ENCODE measurements at regions not wholly inside any gene's neighbourhood (a gene's known extent, or its start where the extent isn't known, plus 50 kb on each side); places are given as distances from the start of the nearest gene placed in this dataset.

DNA sequence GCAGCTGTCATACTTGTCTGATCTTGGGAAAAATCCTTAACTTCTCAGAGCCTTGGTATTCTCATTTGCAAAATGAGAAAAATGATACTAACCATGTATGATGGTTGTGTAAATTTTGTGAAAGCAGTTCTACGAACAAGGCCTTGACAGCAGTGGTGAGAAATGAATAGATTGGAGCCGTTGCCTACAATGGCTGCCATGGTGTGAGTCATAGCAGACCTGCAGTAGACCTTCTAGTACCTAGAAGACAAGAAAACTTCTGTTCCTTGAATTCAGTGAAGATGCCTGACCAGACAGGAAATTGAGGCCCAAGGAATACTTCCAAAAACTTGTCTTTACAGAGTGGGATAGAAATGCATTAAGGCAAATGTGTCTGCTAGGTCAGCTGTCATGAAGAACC lies 338.9 kb downstream of the QKI start:
- TF ChIP-seq POLR2A (IDR thresholded peaks at IDR 0.05; ENCODE audit: low read depth) (no peak), CTCF (IDR thresholded peaks at IDR 0.05) (no peak), POLR2AphosphoS5 (IDR thresholded peaks at IDR 0.05) (no peak), EP300 (IDR thresholded peaks at IDR 0.05) (no peak)

All from esophagus muscularis mucosa (tissue), 4 donors.